Posterior cingulate gyrus (tissue), 11 donors: ENCODE measurements at regions not wholly inside any gene's neighbourhood (a gene's known extent, or its start where the extent isn't known, plus 50 kb on each side); places are given as distances from the start of the nearest gene placed in this dataset.
A peak's percentile ranks its signal among the peaks of the same experiment; 100 is the strongest.

Experiments
- DNase-seq, 10 donors: peaks; one replicate each; pipeline versions ENCODE4 v3.0.0 to v3.0.0-alpha.2; 2020 to 2021; ENCODE audit warnings: mixed read lengths in 3 of 10
- intact Hi-C: fragments of 100-400 bp; cut with DNase I; formaldehyde crosslinking; loops from one replicate; pipeline ENCODE4 v1.15.1; 2023

DNA sequence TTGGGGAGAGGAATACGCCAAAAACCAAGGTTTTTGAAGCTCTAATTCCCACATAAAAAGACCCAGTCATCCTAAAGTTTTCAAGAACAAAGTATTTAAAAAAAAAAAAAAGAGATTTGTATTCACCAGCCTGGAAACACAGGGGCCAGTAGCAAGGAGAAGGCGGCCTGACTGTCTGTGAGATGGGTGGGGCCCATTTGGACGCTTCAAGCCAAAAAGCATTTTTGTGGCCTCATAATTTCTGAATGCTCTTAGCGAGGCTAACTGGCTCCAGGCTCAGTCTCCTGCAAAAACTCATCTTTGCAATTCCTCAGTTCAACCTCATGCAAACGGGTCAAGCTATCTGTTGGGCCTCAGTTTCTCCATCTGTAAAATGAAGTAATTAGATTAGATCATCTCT, 514.1 kb downstream of the MED13L start:
- intact Hi-C loops, result no loop called here
- no peak for DNase-seq

DNA sequence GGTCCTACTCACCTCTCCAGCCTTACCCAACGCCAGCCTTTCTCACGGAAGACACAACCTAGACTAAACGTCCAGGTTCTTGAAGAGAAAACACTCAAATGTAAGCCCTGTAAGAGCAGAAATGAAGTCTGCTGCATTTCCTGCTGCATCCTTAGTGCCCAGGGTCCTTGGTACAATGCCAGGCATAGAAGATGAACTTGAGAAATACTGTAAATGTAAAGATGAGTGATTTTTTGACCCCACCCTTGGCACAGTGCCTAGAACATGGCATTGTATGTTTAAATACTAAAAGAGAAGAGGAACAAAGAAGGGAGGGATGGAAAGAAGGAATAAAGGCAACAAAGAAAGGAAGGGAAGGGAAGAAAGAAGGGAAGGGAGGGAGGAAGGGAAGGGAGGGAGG, 514.6 kb downstream of the MED13L start:
- no peak for DNase-seq
- intact Hi-C loops, result no loop called here

DNA sequence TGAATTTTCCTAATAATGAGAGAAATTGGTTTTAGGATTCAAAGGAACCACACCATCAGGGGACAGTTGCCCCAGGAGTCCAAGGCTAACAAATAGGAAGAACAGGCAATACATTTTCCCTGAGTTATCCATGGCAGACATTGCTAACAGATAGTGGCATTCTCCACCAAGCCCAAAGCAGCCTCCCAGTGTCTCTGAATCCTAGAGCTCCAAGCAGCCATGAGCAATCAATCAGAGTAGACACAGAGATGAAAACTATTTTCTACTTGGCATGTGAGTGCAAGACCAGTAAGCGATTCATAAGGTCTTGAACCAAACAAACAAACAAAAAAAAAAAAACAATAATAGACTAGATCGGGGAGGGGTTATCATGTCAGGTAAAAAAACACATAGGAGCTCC, 515.7 kb downstream of the MED13L start:
- DNase-seq, result no peak
- intact Hi-C loops, result no loop called here

GRCh38 chr12:115760231-115760630, 517.3 kb downstream of the MED13L start:
- no peak for DNase-seq
- intact Hi-C loops, result no loop called here

DNA sequence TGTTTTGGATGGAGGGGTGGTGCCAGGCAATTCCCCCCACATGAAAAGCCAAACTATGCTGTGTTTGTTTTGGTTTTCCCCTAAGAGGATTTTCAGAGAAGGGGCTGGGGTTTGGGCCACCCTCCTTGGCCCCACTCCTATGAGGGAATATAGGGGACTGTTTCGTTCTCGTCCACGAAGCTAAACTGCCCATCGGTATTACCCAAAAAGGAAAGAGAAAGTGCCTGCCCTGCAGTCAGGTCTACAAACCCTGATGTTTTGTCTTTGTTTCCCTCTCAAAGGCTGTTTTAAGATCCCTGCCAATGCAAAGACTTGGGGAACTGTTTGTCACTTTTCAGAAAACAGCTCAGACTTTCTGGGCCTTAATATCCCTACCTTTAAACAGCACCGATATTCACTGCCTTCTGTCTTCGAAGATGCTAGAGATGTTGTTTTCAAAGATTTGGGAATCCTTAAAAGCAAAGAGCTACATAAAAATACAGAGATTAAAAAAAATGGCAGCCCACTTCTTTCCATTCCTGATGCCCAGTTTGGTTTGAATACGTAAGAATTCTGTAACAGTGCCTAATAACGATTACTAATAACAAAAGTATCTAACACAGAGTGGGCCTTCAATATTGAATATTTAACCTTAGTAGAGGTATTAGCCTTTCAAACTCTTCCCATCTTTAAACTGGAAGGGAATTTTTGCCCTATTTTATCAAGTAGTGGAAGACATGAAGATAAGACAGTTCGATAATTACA, 518.4 kb downstream of the MED13L start:
- no peak for DNase-seq
- intact Hi-C loops, result no loop called here

- no peak for DNase-seq
- intact Hi-C loops, result no loop called here
Observed at GRCh38 chr12:115758183-115758582, 519.3 kb downstream of the MED13L start.

GRCh38 chr12:115756804-115757203, 520.7 kb downstream of the MED13L start:
- no peak for DNase-seq
- intact Hi-C loops, result no loop called here

DNA sequence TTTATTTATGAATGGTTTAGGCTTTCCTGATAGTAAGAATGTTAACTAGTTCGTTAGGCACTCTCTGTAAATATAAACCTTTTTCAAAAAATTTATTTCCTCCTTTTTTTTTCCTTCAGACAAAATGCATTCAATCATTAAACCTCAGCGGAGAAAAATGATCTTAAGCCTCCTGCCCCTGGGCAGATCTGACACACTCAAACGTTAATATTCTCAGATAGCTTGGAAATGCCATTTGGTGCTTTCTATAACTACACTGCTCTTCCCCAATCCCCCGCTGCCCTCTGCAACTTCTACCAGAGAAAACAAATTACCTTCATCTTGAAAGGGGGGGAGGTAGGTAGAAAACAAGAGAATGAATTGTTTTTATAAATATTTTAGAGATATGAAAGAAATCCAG, 521.2 kb downstream of the MED13L start:
- intact Hi-C loops, result no loop called here

DNA sequence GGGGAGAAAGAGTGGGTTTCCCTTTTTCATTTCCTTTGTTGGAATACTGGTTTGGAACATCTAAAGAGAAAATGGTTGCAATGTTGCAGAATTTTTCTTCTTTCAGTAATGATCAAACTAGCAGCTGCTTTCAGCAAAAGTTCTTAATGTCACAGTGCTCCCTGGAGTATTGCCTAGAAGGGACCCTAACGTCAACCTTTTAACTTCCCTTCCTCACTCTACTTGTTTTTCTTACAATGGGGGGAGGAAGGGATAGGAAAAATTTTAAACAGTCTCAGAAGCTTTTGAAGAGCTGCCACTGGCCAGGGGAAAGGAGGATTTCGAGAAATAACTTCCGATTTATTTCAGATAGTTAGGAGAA, 521.8 kb downstream of the MED13L start:
- intact Hi-C loops, result no loop called here
- DNase-seq, result no peak

More for the DNA sequence above, 521.2 kb downstream of the MED13L start:
- DNase-seq, result no peak

DNA sequence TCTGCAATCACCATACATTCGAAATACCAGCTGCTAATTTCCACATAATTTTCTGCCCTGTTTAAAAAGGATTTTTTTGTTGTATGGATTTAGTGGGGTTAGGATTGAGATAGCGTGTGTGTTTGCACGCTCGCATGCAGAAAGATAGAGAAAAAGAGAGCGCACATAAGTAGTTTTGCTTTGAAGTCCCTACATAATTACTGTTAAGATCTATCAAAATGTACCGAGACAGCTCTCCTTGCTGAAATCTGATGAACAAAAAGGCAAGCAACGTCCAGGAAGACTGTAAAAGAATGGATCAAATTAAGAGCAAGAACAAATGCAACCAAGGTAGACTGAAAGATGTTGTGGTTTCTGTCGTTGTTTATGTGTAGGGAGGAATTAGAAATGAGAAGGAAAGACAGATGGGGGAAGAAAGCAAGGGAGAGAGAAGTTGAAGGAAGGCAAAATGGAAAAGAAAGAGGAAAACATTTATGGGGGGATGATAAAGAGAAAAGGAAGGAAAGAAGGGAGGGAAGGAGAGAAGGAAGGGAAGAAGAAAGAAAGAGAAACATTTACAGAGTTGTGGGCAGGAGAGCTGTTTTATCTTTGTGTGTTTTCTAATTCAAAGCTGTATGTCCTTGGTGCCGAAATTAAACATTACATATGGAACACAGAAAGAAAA, 522.3 kb downstream of the MED13L start:
- DNase-seq, result no peak
- intact Hi-C loops, result no loop called here

DNA sequence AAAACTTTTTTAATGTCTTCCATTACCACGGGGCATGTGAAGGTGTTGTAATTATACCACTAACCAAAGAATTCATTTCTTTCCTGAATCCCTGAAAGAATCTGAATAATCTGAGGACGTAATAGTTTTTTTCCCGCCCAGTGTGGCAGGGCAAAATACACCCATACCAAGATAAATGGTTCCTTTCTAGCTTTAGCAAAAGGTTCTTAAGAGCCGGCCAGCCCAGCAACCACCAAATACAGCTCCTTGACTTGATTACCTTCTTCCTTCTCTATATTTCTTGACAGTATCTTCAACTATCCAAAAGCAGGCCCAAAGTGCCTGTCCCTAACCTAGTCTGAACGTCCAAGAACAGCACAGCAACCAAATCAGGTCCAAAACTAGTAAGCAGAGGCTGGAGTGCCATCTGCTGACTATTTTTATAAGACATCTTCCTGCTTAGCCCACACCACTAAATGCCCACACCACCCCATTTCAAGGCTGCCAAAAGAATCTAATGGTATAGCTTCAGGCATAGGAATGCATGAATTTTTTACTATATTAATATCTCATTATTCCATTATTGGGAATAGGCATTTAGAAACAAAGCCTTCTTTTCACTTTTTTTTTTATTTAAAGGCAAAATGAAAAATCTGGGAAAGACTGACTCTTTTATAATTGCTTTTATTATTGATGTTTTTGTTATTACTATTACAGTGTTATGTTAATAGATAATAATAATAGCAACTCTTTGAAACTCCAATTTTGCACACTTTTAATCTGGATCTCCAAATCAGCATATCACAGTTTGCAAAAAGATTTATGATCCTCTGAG, 524.4 kb downstream of the MED13L start:
- peak in 4 of 10 donors; percentile 7 to 32 (median 30) for DNase-seq
- intact Hi-C loops, result loop anchor here (1.0 kb wide), 2 partner anchors 1085 to 1091 kb away; no protein-coding TSS in a partner anchor

GRCh38 chr12:115752156-115752555, 525.3 kb downstream of the MED13L start:
- intact Hi-C loops, result no loop called here

GRCh38 chr12:115750340-115750739, 527.2 kb downstream of the MED13L start:
- intact Hi-C loops, result no loop called here
- no peak for DNase-seq

More at GRCh38 chr12:115752156-115752555, 525.3 kb downstream of the MED13L start:
- no peak for DNase-seq

GRCh38 chr12:115749071-115749841, 528.2 kb downstream of the MED13L start:
- DNase-seq, result no peak
- intact Hi-C loops, result no loop called here

- no peak for DNase-seq
- intact Hi-C loops, result no loop called here
Observed at GRCh38 chr12:115740586-115741155, 536.8 kb downstream of the MED13L start.

- intact Hi-C loops, result no loop called here
- no peak for DNase-seq
Observed at GRCh38 chr12:115737895-115738294, 539.6 kb downstream of the MED13L start.

DNA sequence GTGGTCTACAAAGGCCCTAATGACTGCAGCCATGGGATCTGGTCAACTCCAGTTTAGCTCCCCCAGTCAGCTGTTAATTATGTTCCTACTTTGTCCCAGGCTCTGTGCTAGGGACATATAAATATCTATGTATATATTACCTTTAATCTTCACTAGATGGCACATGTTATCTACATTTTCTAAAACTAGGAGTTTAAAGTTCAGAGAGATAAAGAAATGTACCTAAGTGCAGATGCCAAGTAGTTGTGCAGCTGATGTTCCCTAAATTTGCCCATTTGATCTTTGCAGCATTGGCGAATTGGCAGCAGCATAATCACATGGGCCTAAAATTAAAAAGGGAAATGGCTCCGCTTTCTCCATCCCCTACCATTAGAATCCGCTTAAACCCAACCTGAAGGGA, 541.1 kb downstream of the MED13L start:
- intact Hi-C loops, result no loop called here
- DNase-seq, result no peak

GRCh38 chr12:115730975-115731541, 546.4 kb downstream of the MED13L start:
- no peak for DNase-seq

DNA sequence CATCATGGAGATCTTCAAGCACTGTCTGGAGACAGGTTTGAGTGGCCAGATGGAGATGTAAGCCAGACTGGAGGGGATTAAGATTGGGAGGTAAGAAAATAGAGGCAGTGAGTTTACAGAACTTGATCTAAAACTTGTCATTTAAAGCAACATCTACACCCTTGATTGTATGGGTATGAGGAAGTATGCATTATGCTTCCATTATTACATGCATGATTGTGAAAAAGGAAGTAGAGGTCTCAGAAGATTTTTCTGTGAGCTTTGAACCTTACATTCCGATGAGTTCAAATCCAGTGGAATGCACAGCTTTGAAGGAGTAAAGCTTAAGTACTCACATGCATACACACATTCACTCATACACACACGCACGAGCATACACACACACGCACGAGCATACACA, 550.8 kb downstream of the MED13L start:
- intact Hi-C loops, result no loop called here
- no peak for DNase-seq

More at GRCh38 chr12:115730975-115731541, 546.4 kb downstream of the MED13L start:
- intact Hi-C loops, result no loop called here

- intact Hi-C loops, result no loop called here
- no peak for DNase-seq
Observed at GRCh38 chr12:115722181-115722580, 555.3 kb downstream of the MED13L start.
